CD4-positive, alpha-beta T cell (primary cell): ENCODE measurements at regions not wholly inside any gene's neighbourhood (a gene's known extent, or its start where the extent isn't known, plus 50 kb on each side); places are given as distances from the start of the nearest gene placed in this dataset.

ENCODE experiments used
- ATAC-seq: fragments of 200-7000 bp; cut with Tn5 transposase; one replicate; pipeline ENCODE4 v1.10.0; 2022; ENCODE audit warnings: mild to moderate bottlenecking; ENCODE audit not compliant: poor library complexity
- CTCF ChIA-PET: fragments of 350-600 bp; sonication (Branson Sonifier 250); formaldehyde crosslinking; loops from one replicate; lab custom pipeline; 2021; ENCODE audit warnings: antibody characterized with exemption, inconsistent platforms; lab: Charles Lee
- POLR2A ChIA-PET: fragments of 350-600 bp; sonication (Branson Sonifier 250); formaldehyde crosslinking; loops from one replicate; lab custom pipeline; 2021; ENCODE audit warnings: antibody characterized with exemption, inconsistent platforms; lab: Charles Lee
- DNase-seq, 14 experiments: peaks; one replicate each; pipeline ENCODE4 v3.0.0-alpha.2; 2013 to 2020; ENCODE audit warnings: mixed read lengths in 2 of 14
- H3K27ac ChIP-seq, 2 donors: one replicate each; pipeline versions ENCODE4 v1.5.1 to v1.7.0; 2013; ENCODE audit warnings: low read length in 2 of 2, low read depth in 1 of 2, mild to moderate bottlenecking in 1 of 2
- H3K27me3 ChIP-seq, 2 experiments: 1 replicate in 1 of 2; 2 replicates in 1 of 2; pipeline versions ENCODE4 v1.6.1 to v1.7.0; 2013; ENCODE audit warnings: low read length in 2 of 2, control low read depth in 1 of 2, mild to moderate bottlenecking in 1 of 2, moderate library complexity in 1 of 2; ENCODE audit not compliant: insufficient read depth in 2 of 2, control insufficient read depth in 1 of 2
- H3K36me3 ChIP-seq: one replicate; pipeline ENCODE4 v1.6.1; 2013; ENCODE audit warnings: low read length, control low read depth; ENCODE audit not compliant: insufficient read depth
- H3K4me1 ChIP-seq: one replicate; pipeline ENCODE4 v1.6.1; 2013; ENCODE audit warnings: low read length, control low read depth; ENCODE audit not compliant: insufficient read depth
- H3K4me3 ChIP-seq: one replicate; pipeline ENCODE4 v1.5.1; 2013; ENCODE audit warnings: mild to moderate bottlenecking, low read length, moderate library complexity
- H3K9me3 ChIP-seq, 2 experiments: 1 replicate in 1 of 2; 2 replicates in 1 of 2; pipeline versions ENCODE4 v1.6.1 to v1.7.0; 2013; ENCODE audit warnings: low read length in 2 of 2, mild to moderate bottlenecking in 2 of 2, control low read depth in 1 of 2, moderate library complexity in 1 of 2; ENCODE audit not compliant: control insufficient read depth in 1 of 2, insufficient read depth in 1 of 2
- H3K27ac Mint-ChIP-seq: one replicate; pipeline ENCODE4 v1.8.0; 2020; ENCODE audit warnings: mixed read lengths
- H3K27me3 Mint-ChIP-seq: one replicate; pipeline ENCODE4 v1.8.0; 2021; ENCODE audit warnings: mixed read lengths
- H3K36me3 Mint-ChIP-seq: one replicate; pipeline ENCODE4 v1.8.0; 2021; ENCODE audit warnings: low read depth, mixed read lengths
- H3K4me1 Mint-ChIP-seq: one replicate; pipeline ENCODE4 v1.8.0; 2021; ENCODE audit warnings: low read depth, mixed read lengths
- H3K4me3 Mint-ChIP-seq: one replicate; pipeline ENCODE4 v1.8.0; 2020; ENCODE audit warnings: mild to moderate bottlenecking, mixed read lengths
- H3K9me3 Mint-ChIP-seq: one replicate; pipeline ENCODE4 v1.8.0; 2020; ENCODE audit warnings: mixed read lengths
- intact Hi-C, 2 experiments: fragments of 100-400 bp; cut with DNase I in 1 of 2; cut with micrococcal nuclease in 1 of 2; formaldehyde crosslinking; loops; one replicate each; pipeline versions ENCODE4 v1.15.1 to v1.9.0; 2023 to 2025; cut with DNase I, micrococcal nuclease
- TF ChIP-seq, protein P1 (sequence below): fragments of 200-600 bp; IDR thresholded peaks from one replicate; pipeline ENCODE4 v1.8.0; 2022; ENCODE audit warnings: antibody characterized with exemption, mild to moderate bottlenecking

DNA sequence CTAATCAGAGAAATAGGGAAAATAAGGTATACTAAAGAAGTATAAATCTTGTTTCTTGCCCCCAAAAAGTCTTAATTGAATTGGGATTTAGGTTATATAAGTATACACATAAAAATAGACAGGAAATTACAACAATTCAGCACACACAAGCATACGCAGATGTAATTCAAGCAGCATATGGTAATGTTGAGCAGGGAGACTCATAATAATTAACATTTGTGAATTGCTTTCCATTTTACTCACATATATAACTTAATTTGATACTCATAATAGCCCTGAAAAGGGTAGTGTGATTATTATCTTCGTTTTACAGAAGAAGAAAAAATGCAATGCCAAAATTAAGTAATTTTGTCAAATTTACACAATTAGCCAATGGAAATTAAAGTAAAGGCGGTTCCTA, 313.5 kb upstream of the ECI2 start:
- Mint-ChIP-seq H3K27me3 (peaks cover 9% of the 10 kb centered on the region), H3K4me3 (no peak overlapping the region), H3K4me1 (no peaks in the 10 kb centered on the region), H3K36me3 (no peaks in the 10 kb centered on the region), H3K27ac (no peak overlapping the region), H3K9me3 (peaks cover 6% of the 10 kb centered on the region)
- intact Hi-C loops: no loop called here
- ChIA-PET POLR2A (no interaction called here), CTCF (no interaction called here)
- Histone ChIP-seq H3K27me3 (peaks cover 0 to 4% of the 10 kb centered on the region in 2 experiments), H3K9me3 (no peaks in the 10 kb centered on the region), H3K4me1 (no peaks in the 10 kb centered on the region), H3K4me3 (no peak overlapping the region), H3K27ac (no peak overlapping the region), H3K36me3 (no peaks in the 10 kb centered on the region)
- ATAC-seq: no peak
- DNase-seq: no peak
- TF ChIP-seq, protein P1, sequence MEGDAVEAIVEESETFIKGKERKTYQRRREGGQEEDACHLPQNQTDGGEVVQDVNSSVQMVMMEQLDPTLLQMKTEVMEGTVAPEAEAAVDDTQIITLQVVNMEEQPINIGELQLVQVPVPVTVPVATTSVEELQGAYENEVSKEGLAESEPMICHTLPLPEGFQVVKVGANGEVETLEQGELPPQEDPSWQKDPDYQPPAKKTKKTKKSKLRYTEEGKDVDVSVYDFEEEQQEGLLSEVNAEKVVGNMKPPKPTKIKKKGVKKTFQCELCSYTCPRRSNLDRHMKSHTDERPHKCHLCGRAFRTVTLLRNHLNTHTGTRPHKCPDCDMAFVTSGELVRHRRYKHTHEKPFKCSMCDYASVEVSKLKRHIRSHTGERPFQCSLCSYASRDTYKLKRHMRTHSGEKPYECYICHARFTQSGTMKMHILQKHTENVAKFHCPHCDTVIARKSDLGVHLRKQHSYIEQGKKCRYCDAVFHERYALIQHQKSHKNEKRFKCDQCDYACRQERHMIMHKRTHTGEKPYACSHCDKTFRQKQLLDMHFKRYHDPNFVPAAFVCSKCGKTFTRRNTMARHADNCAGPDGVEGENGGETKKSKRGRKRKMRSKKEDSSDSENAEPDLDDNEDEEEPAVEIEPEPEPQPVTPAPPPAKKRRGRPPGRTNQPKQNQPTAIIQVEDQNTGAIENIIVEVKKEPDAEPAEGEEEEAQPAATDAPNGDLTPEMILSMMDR: no peak

DNA sequence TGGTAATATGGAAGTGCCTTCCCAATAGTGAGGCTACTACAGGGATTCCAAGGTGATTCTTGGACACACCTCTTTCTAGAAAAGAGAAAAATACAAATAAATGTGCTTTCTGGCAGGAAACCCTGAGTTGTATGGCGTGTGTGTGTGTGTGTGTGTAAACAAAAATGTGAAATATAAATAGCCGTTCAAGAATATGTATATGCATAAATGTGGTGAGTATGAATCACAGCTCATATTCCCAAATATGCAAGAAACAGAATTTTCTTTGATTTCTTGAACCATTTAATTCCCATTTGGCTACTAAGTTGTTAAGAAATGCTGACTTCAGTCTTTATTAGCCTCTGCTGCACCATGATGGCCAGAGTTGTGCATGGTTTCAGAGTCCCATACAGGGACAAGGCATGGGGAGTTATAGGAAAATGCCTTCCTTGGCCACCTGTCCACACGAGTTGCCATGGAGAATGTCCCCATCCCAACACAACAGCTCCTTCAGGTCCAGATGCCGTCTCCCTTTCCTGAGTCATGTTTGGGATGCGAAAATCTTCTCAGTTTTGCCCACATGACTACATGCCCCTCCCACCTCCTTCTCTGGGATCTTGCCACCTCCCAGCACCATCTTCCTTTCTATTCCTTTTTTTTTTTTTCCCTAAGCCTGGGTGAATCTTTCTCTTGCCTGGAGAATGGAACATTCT, 312.4 kb upstream of the ECI2 start:
- ATAC-seq: no peak
- no peaks in the 10 kb centered on the region for H3K9me3 ChIP-seq
- no peaks in the 10 kb centered on the region for H3K36me3 Mint-ChIP-seq
- peaks cover 0 to 4% of the 10 kb centered on the region in 2 experiments for H3K27me3 ChIP-seq
- H3K27ac ChIP-seq: no peak overlapping the region
- ChIA-PET POLR2A (no interaction called here), CTCF (no interaction called here)
- H3K36me3 ChIP-seq: no peaks in the 10 kb centered on the region
- no peak overlapping the region for H3K27ac Mint-ChIP-seq
- DNase-seq: no peak
- H3K4me1 Mint-ChIP-seq: no peaks in the 10 kb centered on the region
- H3K4me3 ChIP-seq: no peak overlapping the region
- TF ChIP-seq, protein P1: no peak
- no peak overlapping the region for H3K4me3 Mint-ChIP-seq
- H3K27me3 Mint-ChIP-seq: peaks cover 9% of the 10 kb centered on the region
- no peaks in the 10 kb centered on the region for H3K4me1 ChIP-seq
- H3K9me3 Mint-ChIP-seq: peaks cover 6% of the 10 kb centered on the region
- intact Hi-C loops: no loop called here

DNA sequence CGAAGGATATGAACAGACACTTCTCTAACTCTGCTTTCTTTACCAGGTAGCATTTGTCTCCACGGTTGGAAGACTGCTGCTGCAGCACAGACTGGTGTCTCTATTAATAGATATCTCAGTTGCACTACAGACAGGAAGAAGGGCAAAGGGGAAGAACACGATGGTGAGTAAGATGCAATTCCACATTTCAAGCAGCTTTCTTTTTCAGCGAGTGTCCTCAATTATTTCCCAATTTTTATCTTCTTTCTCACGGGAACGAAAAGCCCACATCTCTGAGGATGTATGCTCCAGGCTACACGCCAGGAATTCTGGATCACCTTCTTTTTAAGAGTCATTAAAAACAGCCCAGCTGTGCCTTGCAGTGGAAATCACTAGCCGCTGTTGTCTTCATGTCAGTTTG, 311.6 kb upstream of the ECI2 start:
- H3K27ac Mint-ChIP-seq: no peak overlapping the region
- TF ChIP-seq, protein P1: no peak
- H3K4me3 ChIP-seq: no peak overlapping the region
- H3K27me3 ChIP-seq: peaks cover 0 to 4% of the 10 kb centered on the region in 2 experiments
- H3K27me3 Mint-ChIP-seq: peaks cover 9% of the 10 kb centered on the region
- ChIA-PET POLR2A (no interaction called here), CTCF (no interaction called here)
- H3K36me3 Mint-ChIP-seq: no peaks in the 10 kb centered on the region
- H3K4me1 Mint-ChIP-seq: no peaks in the 10 kb centered on the region
- no peak overlapping the region for H3K4me3 Mint-ChIP-seq
- ATAC-seq (no peak), DNase-seq (no peak)
- H3K4me1 ChIP-seq: no peaks in the 10 kb centered on the region
- no peak overlapping the region for H3K27ac ChIP-seq
- peaks cover 4% of the 10 kb centered on the region for H3K9me3 Mint-ChIP-seq
- H3K9me3 ChIP-seq: no peaks in the 10 kb centered on the region
- intact Hi-C loops: no loop called here
- H3K36me3 ChIP-seq: no peaks in the 10 kb centered on the region
